ENCODE measurements at regions not wholly inside any gene's neighbourhood (a gene's known extent, or its start where the extent isn't known, plus 50 kb on each side); places are given as distances from the start of the nearest gene placed in this dataset.

DNA sequence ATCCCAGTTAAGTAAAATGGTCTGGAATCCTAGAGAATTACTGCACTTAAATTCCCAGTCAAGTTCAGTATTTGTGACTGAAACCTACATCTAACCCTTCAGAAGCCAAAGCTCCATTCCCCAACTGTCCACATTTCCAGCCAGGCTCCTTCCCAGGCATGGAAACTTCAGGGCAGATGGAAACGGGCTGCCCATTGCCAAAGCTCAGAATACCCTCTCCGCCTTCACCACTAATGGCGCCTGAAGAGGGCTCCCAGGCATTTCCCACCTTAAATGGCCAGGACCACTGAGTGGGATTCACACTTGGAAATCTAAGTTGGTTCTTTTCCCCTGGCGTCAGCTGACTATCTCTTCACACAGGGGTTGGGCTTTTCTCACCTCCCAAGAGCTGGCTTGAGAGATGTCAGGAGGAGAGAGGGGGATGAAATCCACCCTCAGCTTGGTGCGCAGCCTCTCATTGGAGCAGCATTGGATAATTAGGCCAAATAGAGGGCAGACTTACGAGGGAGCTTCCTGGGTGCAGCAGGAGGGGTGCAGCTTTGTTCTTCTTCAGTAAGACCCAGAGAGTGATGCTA, 82.9 kb downstream of the ANKRD60 start:
- peaks cover 3% of the 10 kb centered on the region for H3K23me2 ChIP-seq (ENCODE audit: low read depth, low read length)
- H3K18ac ChIP-seq (ENCODE audit: extremely low read depth, low read length), result no peak overlapping the region
- H3K4ac ChIP-seq (replicated peaks; ENCODE audit: insufficient read length, low read depth, low read length), result no peak overlapping the region
- H2BK12ac ChIP-seq (ENCODE audit: low read depth, low read length), result no peak overlapping the region
- no peak overlapping the region for H3K27ac ChIP-seq (ENCODE audit: low read depth, low read length)
- H4K91ac ChIP-seq (replicated peaks; ENCODE audit: insufficient read length, low read length), result no peak overlapping the region
- no peak overlapping the region for H4K8ac ChIP-seq (ENCODE audit: extremely low read depth, insufficient read depth, low read length)
- H3K56ac ChIP-seq (replicated peaks; ENCODE audit: insufficient read length, low read depth, low read length), result no peak overlapping the region
- no peak overlapping the region for H3K14ac ChIP-seq (ENCODE audit: insufficient read length)
- peaks cover 0 to 5% (median under 1%) of the 10 kb centered on the region in 4 experiments; a peak in 3 of 7 replicates for H3K4me1 ChIP-seq (replicated peaks in 1 of 4; ENCODE audit: control insufficient read depth in 3 of 4, insufficient read depth in 4 of 4, low read length in 3 of 4)
- H2AFZ ChIP-seq (ENCODE audit: low read length), result no peak overlapping the region
- H2BK120ac ChIP-seq (replicated peaks; ENCODE audit: low read depth, low read length), result no peak overlapping the region
- H4K5ac ChIP-seq (ENCODE audit: insufficient read length, low read depth, low read length), result no peak overlapping the region
- H4K20me1 ChIP-seq (replicated peaks in 1 of 2; ENCODE audit: control insufficient read depth in 1 of 2, insufficient read depth in 2 of 2, low read length in 2 of 2), result no peaks in the 10 kb centered on the region
- no peak overlapping the region for H3K4me3 ChIP-seq (ENCODE audit: extremely low read depth in 1 of 4, insufficient read depth in 2 of 4, low read depth in 3 of 4, low read length in 4 of 4)
- no peak overlapping the region for H2BK5ac ChIP-seq (ENCODE audit: low read depth, low read length)
- no peaks in the 10 kb centered on the region for H3K36me3 ChIP-seq (ENCODE audit: control insufficient read depth in 2 of 4, insufficient read depth in 4 of 4, low read length in 3 of 4)
- H2AK5ac ChIP-seq (ENCODE audit: low read depth, low read length), result no peak overlapping the region
- no peak overlapping the region for H3K23ac ChIP-seq (ENCODE audit: insufficient read length)
- H2BK20ac ChIP-seq (ENCODE audit: low read length), result no peak overlapping the region
- no peaks in the 10 kb centered on the region for H3K9me3 ChIP-seq (ENCODE audit: insufficient read depth in 2 of 2, low read depth in 1 of 2, low read length in 1 of 2)
- DNase-seq (ENCODE audit: low read depth in 1 of 2, low spot score in 2 of 2) (no peak), FAIRE-seq (no peak)
- H3K4me2 ChIP-seq (ENCODE audit: insufficient read depth in 1 of 2, low read depth in 2 of 2, low read length in 2 of 2), result no peak overlapping the region
- ChIA-PET CTCF (ENCODE audit: partially characterized antibody) (interaction anchor here (0.6 to 3.5 kb wide), 9 partner anchors 9 to 553 kb away, joined by 3 to 13 read pairs (median 3); no protein-coding TSS in a partner anchor), POLR2A (ENCODE audit: partially characterized antibody) (no interaction called here)
- no peaks in the 10 kb centered on the region for H3K79me2 ChIP-seq (ENCODE audit: control insufficient read depth in 1 of 2, insufficient read depth in 2 of 2, low read length in 2 of 2)
- no peak overlapping the region for H2BK15ac ChIP-seq (ENCODE audit: low read length)
- H3K79me1 ChIP-seq (ENCODE audit: low read depth, low read length), result no peaks in the 10 kb centered on the region
- peaks cover 0 to 10% (median 2%) of the 10 kb centered on the region in 4 experiments; a peak in 4 of 7 replicates for H3K27me3 ChIP-seq (replicated peaks in 1 of 4; ENCODE audit: control insufficient read depth in 3 of 4, extremely low read depth in 1 of 4, insufficient read depth in 3 of 4, low read length in 3 of 4)
- H3K9ac ChIP-seq (replicated peaks in 1 of 4; ENCODE audit: extremely low read depth in 1 of 4, low read depth in 3 of 4, low read length in 3 of 4), result no peak overlapping the region
- 93% methylated on average over 6 of the region's 6 CpGs; no CpG with 5 or more reads in 1 of the 2 experiments for WGBS, 2 experiments (ENCODE audit: extremely low coverage in 1 of 2, insufficient coverage in 1 of 2, insufficient read length in 1 of 2, insufficient replicate concordance in 2 of 2, low coverage in 1 of 2, low lambda C conversion rate in 2 of 2, missing lambda C conversion rate in 1 of 2)
- no peak for TF ChIP-seq CTBP2 (IDR thresholded peaks at IDR 0.05; ENCODE audit: borderline replicate concordance, insufficient read depth, insufficient read length, low read length)
- TF ChIP-seq TCF12 (IDR thresholded peaks at IDR 0.05; ENCODE audit: low read depth, low read length), result no peak
- TF ChIP-seq NRF1 (IDR thresholded peaks at IDR 0.05; ENCODE audit: low read depth, low read length), result no peak
- no peak for TF ChIP-seq KDM5A (IDR thresholded peaks at IDR 0.05; ENCODE audit: low read length)
- no peak for TF ChIP-seq BRCA1 (IDR thresholded peaks at IDR 0.05; ENCODE audit: low read depth, low read length)
- no peak for TF ChIP-seq RBBP5 (IDR thresholded peaks at IDR 0.05; ENCODE audit: borderline replicate concordance, low read depth, low read length)
- no peak for TF ChIP-seq CHD2 (IDR thresholded peaks at IDR 0.05; ENCODE audit: low read length)
- no peak for TF ChIP-seq HDAC6 (IDR thresholded peaks at IDR 0.05; ENCODE audit: low read depth, low read length)
- TF ChIP-seq, protein P1, sequence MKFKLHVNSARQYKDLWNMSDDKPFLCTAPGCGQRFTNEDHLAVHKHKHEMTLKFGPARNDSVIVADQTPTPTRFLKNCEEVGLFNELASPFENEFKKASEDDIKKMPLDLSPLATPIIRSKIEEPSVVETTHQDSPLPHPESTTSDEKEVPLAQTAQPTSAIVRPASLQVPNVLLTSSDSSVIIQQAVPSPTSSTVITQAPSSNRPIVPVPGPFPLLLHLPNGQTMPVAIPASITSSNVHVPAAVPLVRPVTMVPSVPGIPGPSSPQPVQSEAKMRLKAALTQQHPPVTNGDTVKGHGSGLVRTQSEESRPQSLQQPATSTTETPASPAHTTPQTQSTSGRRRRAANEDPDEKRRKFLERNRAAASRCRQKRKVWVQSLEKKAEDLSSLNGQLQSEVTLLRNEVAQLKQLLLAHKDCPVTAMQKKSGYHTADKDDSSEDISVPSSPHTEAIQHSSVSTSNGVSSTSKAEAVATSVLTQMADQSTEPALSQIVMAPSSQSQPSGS (IDR thresholded peaks at IDR 0.05; ENCODE audit: low read length), result no peak
- TF ChIP-seq, protein P2, sequence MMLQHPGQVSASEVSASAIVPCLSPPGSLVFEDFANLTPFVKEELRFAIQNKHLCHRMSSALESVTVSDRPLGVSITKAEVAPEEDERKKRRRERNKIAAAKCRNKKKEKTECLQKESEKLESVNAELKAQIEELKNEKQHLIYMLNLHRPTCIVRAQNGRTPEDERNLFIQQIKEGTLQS (IDR thresholded peaks at IDR 0.05; ENCODE audit: insufficient read depth, low read depth, low read length), result no peak
- TF ChIP-seq NANOG (IDR thresholded peaks at IDR 0.05; ENCODE audit: insufficient read depth, low read depth, low read length, poor library complexity, severe bottlenecking), result no peak

Measured in H1 (cell line).